HCT116 (cell line): ENCODE measurements at regions not wholly inside any gene's neighbourhood (a gene's known extent, or its start where the extent isn't known, plus 50 kb on each side); places are given as distances from the start of the nearest gene placed in this dataset.

Source experiments
- ATAC-seq: fragments of 200-7000 bp; cut with Tn5 transposase; 2 replicates; pipeline ENCODE4 v1.9.1; 2020; ENCODE audit warnings: mild to moderate bottlenecking, moderate library complexity
- BruUV-seq: library from RNA; stranded (reverse); fragments of 400-500 nt; replicated peaks from 2 replicates; lab custom pipeline; 2021; lab: Mats Ljungman, UMichigan
- CTCF ChIA-PET: fragments of 300-600 bp; sonication (Branson Sonifier 250); formaldehyde crosslinking; loops from one replicate; lab custom pipeline; 2021; ENCODE audit warnings: antibody characterized with exemption; lab: Charles Lee
- POLR2A ChIA-PET: fragments of 300-600, 350-600 bp; sonication (Branson Sonifier 250); formaldehyde crosslinking; loops from one replicate; lab custom pipeline; 2021; ENCODE audit warnings: antibody characterized with exemption; lab: Charles Lee
- RAD21 ChIA-PET, 2 experiments: fragments of 300-600 bp; sonication (Branson Sonifier 250); formaldehyde crosslinking; loops; one replicate each; lab custom pipeline; 2023; ENCODE audit warnings: low total read pairs in 2 of 2; ENCODE audit not compliant: uncharacterized antibody in 2 of 2, unreplicated experiment in 2 of 2, low non-redundant PET in 1 of 2; lab: Charles Lee
- DNase-seq: peaks from one replicate; pipeline ENCODE4 v3.0.0-alpha.2; 2010; ENCODE audit warnings: low read depth, low spot score
- H2AFZ ChIP-seq: fragments of 200-600 bp; shearing (Covaris generic), sonication (generic); 2 replicates; pipeline ENCODE4 v1.6.1; 2017; ENCODE audit warnings: low read depth, mixed run types, mixed read lengths, antibody characterized with exemption, low read length; ENCODE audit not compliant: poor library complexity, severe bottlenecking
- H3K27ac ChIP-seq: 2 replicates; pipeline ENCODE4 v1.5.1; 2012; ENCODE audit warnings: low read depth, low read length
- H3K27me3 ChIP-seq: fragments of 200-600 bp; sonication (generic); 2 replicates; pipeline ENCODE4 v1.6.1; 2016; ENCODE audit warnings: mixed run types, low read length, mixed read lengths; ENCODE audit not compliant: insufficient read depth
- H3K36me3 ChIP-seq, 2 experiments: fragments of 200-500 bp in 1 of 2; fragments of 200-600 bp in 1 of 2; sonication (Bioruptor generic) in 1 of 2; sonication (generic) in 1 of 2; 2 replicates each; pipeline versions ENCODE4 v1.5.1 to v1.6.1; 2014 to 2016; ENCODE audit warnings: low read length in 2 of 2, inconsistent platforms in 1 of 2, mixed read lengths in 1 of 2, mixed run types in 1 of 2; ENCODE audit not compliant: insufficient read depth in 2 of 2, control insufficient read depth in 1 of 2
- H3K4me1 ChIP-seq, 2 experiments: fragments of 200-600 bp in 1 of 2; sonication (generic) in 1 of 2; 2 replicates each; pipeline versions ENCODE4 v1.5.1 to v1.6.1; 2012 to 2017; ENCODE audit warnings: low read length in 2 of 2, inconsistent platforms in 1 of 2, mild to moderate bottlenecking in 1 of 2, mixed read lengths in 1 of 2, mixed run types in 1 of 2, moderate library complexity in 1 of 2; ENCODE audit not compliant: insufficient read depth in 2 of 2, control insufficient read depth in 1 of 2
- H3K4me2 ChIP-seq: fragments of 200-600 bp; sonication (generic); 2 replicates; pipeline ENCODE4 v1.6.1; 2017; ENCODE audit warnings: mixed run types, low read length, mixed read lengths
- H3K4me3 ChIP-seq, 2 experiments: fragments of 200-600 bp in 1 of 2; sonication (generic) in 1 of 2; replicated peaks in 1 of 2; 2 replicates each; pipeline ENCODE4 v1.5.1; 2011 to 2016; ENCODE audit warnings: low read length in 2 of 2, control low read depth in 1 of 2, low read depth in 1 of 2, mild to moderate bottlenecking in 1 of 2, mixed read lengths in 1 of 2, mixed run types in 1 of 2
- H3K79me2 ChIP-seq: fragments of 200-600 bp; sonication (generic); 2 replicates; pipeline ENCODE4 v1.6.1; 2017; ENCODE audit warnings: mild to moderate bottlenecking, mixed run types, low read length, moderate library complexity, mixed read lengths; ENCODE audit not compliant: insufficient read depth
- H3K9ac ChIP-seq: fragments of 200-600 bp; sonication (generic); 2 replicates; pipeline ENCODE4 v1.6.1; 2016; ENCODE audit warnings: low read length, mixed read lengths
- H3K9me2 ChIP-seq: fragments of 200-600 bp; sonication (generic), shearing (Covaris generic); 2 replicates; pipeline ENCODE4 v1.6.1; 2017; ENCODE audit warnings: mixed run types, mild to moderate bottlenecking, moderate library complexity; ENCODE audit not compliant: insufficient read depth
- H3K9me3 ChIP-seq, 2 experiments: fragments of 200-500 bp in 1 of 2; fragments of 200-600 bp in 1 of 2; sonication (Bioruptor generic) in 1 of 2; sonication (generic) in 1 of 2; 2 replicates each; pipeline ENCODE4 v1.6.1; 2014 to 2017; ENCODE audit warnings: low read length in 2 of 2, mixed read lengths in 2 of 2, inconsistent platforms in 1 of 2, low read depth in 1 of 2, mild to moderate bottlenecking in 1 of 2, mixed run types in 1 of 2, moderate library complexity in 1 of 2; ENCODE audit not compliant: control insufficient read depth in 1 of 2, insufficient read depth in 1 of 2
- H4K20me1 ChIP-seq: fragments of 200-600 bp; sonication (generic), shearing (Covaris generic); 2 replicates; pipeline ENCODE4 v1.6.1; 2017; ENCODE audit warnings: mixed run types, mild to moderate bottlenecking, moderate library complexity; ENCODE audit not compliant: insufficient read depth
- CBX3 ChIP-seq: IDR thresholded peaks from 2 replicates; pipeline ENCODE4 v1.6.1; 2012; ENCODE audit warnings: low read depth
- EGR1 ChIP-seq: IDR thresholded peaks from 2 replicates; pipeline ENCODE4 v1.6.1; 2012; ENCODE audit warnings: low read depth
- ELF1 ChIP-seq: IDR thresholded peaks from 2 replicates; pipeline ENCODE4 v1.6.1; 2012; ENCODE audit warnings: low read depth, borderline replicate concordance
- EZH2phosphoT487 ChIP-seq: fragments of 200-600 bp; IDR thresholded peaks from 2 replicates; pipeline ENCODE4 v1.6.1; 2018; ENCODE audit warnings: antibody characterized with exemption, borderline replicate concordance
- JUND ChIP-seq: IDR thresholded peaks from 2 replicates; pipeline ENCODE4 v1.6.1; 2012
- MAX ChIP-seq: IDR thresholded peaks from 2 replicates; pipeline ENCODE4 v1.6.1; 2012
- POLR2AphosphoS5 ChIP-seq: IDR thresholded peaks from 2 replicates; pipeline ENCODE4 v1.6.1; 2011; ENCODE audit warnings: mild to moderate bottlenecking, low read depth, low read length, moderate library complexity
- ZBTB33 ChIP-seq: IDR thresholded peaks from 2 replicates; pipeline ENCODE4 v1.6.1; 2011; ENCODE audit warnings: mild to moderate bottlenecking, low read length, moderate library complexity; ENCODE audit not compliant: insufficient replicate concordance; ENCODE audit errors: extremely low read depth
- ZFX ChIP-seq: fragments of 450-650 bp; IDR thresholded peaks from 2 replicates; pipeline ENCODE4 v1.6.1; 2017
- ZNF274 ChIP-seq: fragments of 200-500 bp; sonication (Bioruptor generic); IDR thresholded peaks from 2 replicates; pipeline ENCODE4 v1.6.1; 2014; ENCODE audit warnings: mild to moderate bottlenecking, low read depth, low read length, inconsistent platforms
- intact Hi-C: fragments of 100-400 bp; cut with micrococcal nuclease; formaldehyde crosslinking; loops from 2 replicates; pipeline ENCODE4 v1.10.0; 2022
- TF ChIP-seq, protein P1 (sequence below), 3 experiments: fragments of 200-600 bp in 1 of 3; sonication (generic) in 1 of 3; IDR thresholded peaks in 2 of 3; conservative IDR thresholded peaks in 1 of 3; 2 replicates each; pipeline ENCODE4 v1.5.1; 2012 to 2017; ENCODE audit warnings: low read depth in 2 of 3, low read length in 2 of 3, antibody characterized with exemption in 1 of 3, borderline replicate concordance in 1 of 3, control low read depth in 1 of 3, mild to moderate bottlenecking in 1 of 3, mixed read lengths in 1 of 3, mixed run types in 1 of 3, moderate library complexity in 1 of 3; ENCODE audit not compliant: insufficient read depth in 1 of 3

GRCh38 chr6:100084991-100085364 lies 91.0 kb upstream of the MCHR2 start:
- RAD21 ChIA-PET: no interaction called here
- Histone ChIP-seq H3K36me3 (no peaks in the 10 kb centered on the region), H3K9me2 (no peaks in the 10 kb centered on the region), H4K20me1 (no peaks in the 10 kb centered on the region), H2AFZ (no peak overlapping the region), H3K4me2 (no peak overlapping the region), H3K4me1 (no peaks in the 10 kb centered on the region), H3K9me3 (no peaks in the 10 kb centered on the region), H3K9ac (no peak overlapping the region), H3K79me2 (no peaks in the 10 kb centered on the region), H3K4me3 (no peak overlapping the region), H3K27ac (no peak overlapping the region), H3K27me3 (no peaks in the 10 kb centered on the region)
- CTCF ChIA-PET: interaction anchor here (1.0 to 1.6 kb wide), 2 partner anchors 9 to 217 kb away, joined by 3 to 4 read pairs; no protein-coding TSS in a partner anchor
- DNase-seq (no peak), ATAC-seq (no peak)
- BruUV-seq: no TSS peak
- POLR2A ChIA-PET: no interaction called here
- intact Hi-C loops: no loop called here
- TF ChIP-seq JUND (no peak), CBX3 (no peak), MAX (no peak), ZFX (no peak), EZH2phosphoT487 (no peak), ZNF274 (no peak), EGR1 (no peak), POLR2AphosphoS5 (no peak), ELF1 (no peak), ZBTB33 (no peak)
- TF ChIP-seq, protein P1, sequence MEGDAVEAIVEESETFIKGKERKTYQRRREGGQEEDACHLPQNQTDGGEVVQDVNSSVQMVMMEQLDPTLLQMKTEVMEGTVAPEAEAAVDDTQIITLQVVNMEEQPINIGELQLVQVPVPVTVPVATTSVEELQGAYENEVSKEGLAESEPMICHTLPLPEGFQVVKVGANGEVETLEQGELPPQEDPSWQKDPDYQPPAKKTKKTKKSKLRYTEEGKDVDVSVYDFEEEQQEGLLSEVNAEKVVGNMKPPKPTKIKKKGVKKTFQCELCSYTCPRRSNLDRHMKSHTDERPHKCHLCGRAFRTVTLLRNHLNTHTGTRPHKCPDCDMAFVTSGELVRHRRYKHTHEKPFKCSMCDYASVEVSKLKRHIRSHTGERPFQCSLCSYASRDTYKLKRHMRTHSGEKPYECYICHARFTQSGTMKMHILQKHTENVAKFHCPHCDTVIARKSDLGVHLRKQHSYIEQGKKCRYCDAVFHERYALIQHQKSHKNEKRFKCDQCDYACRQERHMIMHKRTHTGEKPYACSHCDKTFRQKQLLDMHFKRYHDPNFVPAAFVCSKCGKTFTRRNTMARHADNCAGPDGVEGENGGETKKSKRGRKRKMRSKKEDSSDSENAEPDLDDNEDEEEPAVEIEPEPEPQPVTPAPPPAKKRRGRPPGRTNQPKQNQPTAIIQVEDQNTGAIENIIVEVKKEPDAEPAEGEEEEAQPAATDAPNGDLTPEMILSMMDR (IDR thresholded peaks at IDR 0.05 in 2 of 3, conservative IDR thresholded peaks at IDR 0.05 in 1 of 3; ENCODE audit: borderline replicate concordance in 1 of 3, insufficient read depth in 1 of 3, low read depth in 2 of 3, low read length in 2 of 3): no peak
